Naive thymus-derived CD4-positive, alpha-beta T cell (primary cell): ENCODE measurements at regions not wholly inside any gene's neighbourhood (a gene's known extent, or its start where the extent isn't known, plus 50 kb on each side); places are given as distances from the start of the nearest gene placed in this dataset.

Experiments
- ATAC-seq: fragments of 150-1000 bp; cut with Tn5 transposase; 2 replicates; pipeline ENCODE4 v1.10.0; 2021; ENCODE audit warnings: mild to moderate bottlenecking, moderate library complexity
- CTCF ChIA-PET: fragments of 350-600 bp; sonication (Branson Sonifier 250); formaldehyde crosslinking; loops from one replicate; lab custom pipeline; 2021; ENCODE audit warnings: antibody characterized with exemption; lab: Charles Lee
- POLR2A ChIA-PET: fragments of 350-600 bp; sonication (Branson Sonifier 250); formaldehyde crosslinking; loops from one replicate; lab custom pipeline; 2021; ENCODE audit warnings: antibody characterized with exemption, inconsistent platforms; lab: Charles Lee
- DNase-seq, 9 donors: peaks; one replicate each; pipeline versions ENCODE4 v3.0.0 to v3.0.0-alpha.2; 2020 to 2022; ENCODE audit warnings: mixed read lengths in 1 of 9
- H3K27ac ChIP-seq: one replicate; pipeline ENCODE4 v1.7.0; 2013; ENCODE audit warnings: mild to moderate bottlenecking, low read depth, low read length, moderate library complexity
- H3K27me3 ChIP-seq, 2 donors: one replicate each; pipeline ENCODE4 v1.7.0; 2013; ENCODE audit warnings: low read length in 2 of 2, mild to moderate bottlenecking in 2 of 2, moderate library complexity in 2 of 2; ENCODE audit not compliant: control insufficient read depth in 2 of 2, insufficient read depth in 2 of 2
- H3K36me3 ChIP-seq, 3 experiments: 1 replicate in 2 of 3; 2 replicates in 1 of 3; pipeline ENCODE4 v1.7.0; 2013; ENCODE audit warnings: low read length in 3 of 3, mild to moderate bottlenecking in 3 of 3, moderate library complexity in 1 of 3; ENCODE audit not compliant: insufficient read depth in 3 of 3, control insufficient read depth in 2 of 3
- H3K4me1 ChIP-seq, 2 donors: one replicate each; pipeline ENCODE4 v1.7.0; 2013; ENCODE audit warnings: low read length in 2 of 2, mild to moderate bottlenecking in 2 of 2, moderate library complexity in 1 of 2; ENCODE audit not compliant: control insufficient read depth in 2 of 2, insufficient read depth in 2 of 2
- H3K4me3 ChIP-seq: 2 replicates; pipeline ENCODE4 v1.7.0; 2013; ENCODE audit warnings: mild to moderate bottlenecking, low read length
- H3K9me3 ChIP-seq, 3 experiments: 1 replicate in 2 of 3; 2 replicates in 1 of 3; pipeline ENCODE4 v1.7.0; 2013; ENCODE audit warnings: low read length in 3 of 3; ENCODE audit not compliant: control insufficient read depth in 2 of 3
- H3K27ac Mint-ChIP-seq, 9 donors: one replicate each; pipeline ENCODE4 v1.8.0; 2020 to 2022; ENCODE audit warnings: mixed read lengths in 9 of 9, mild to moderate bottlenecking in 8 of 9, moderate library complexity in 5 of 9, inconsistent platforms in 2 of 9
- H3K27me3 Mint-ChIP-seq, 5 donors: one replicate each; pipeline ENCODE4 v1.8.0; 2021 to 2022; ENCODE audit warnings: mixed read lengths in 5 of 5, mild to moderate bottlenecking in 1 of 5
- H3K36me3 Mint-ChIP-seq, 5 donors: one replicate each; pipeline ENCODE4 v1.8.0; 2020 to 2022; ENCODE audit warnings: mixed read lengths in 5 of 5, mild to moderate bottlenecking in 3 of 5, inconsistent platforms in 1 of 5
- H3K4me1 Mint-ChIP-seq, 7 donors: one replicate each; pipeline ENCODE4 v1.8.0; 2020 to 2022; ENCODE audit warnings: mixed read lengths in 7 of 7, mild to moderate bottlenecking in 3 of 7, inconsistent platforms in 1 of 7
- H3K4me3 Mint-ChIP-seq, 10 donors: one replicate each; pipeline ENCODE4 v1.8.0; 2020 to 2022; ENCODE audit warnings: mild to moderate bottlenecking in 10 of 10, mixed read lengths in 10 of 10, moderate library complexity in 6 of 10, inconsistent platforms in 2 of 10
- H3K9me3 Mint-ChIP-seq, 11 donors: one replicate each; pipeline ENCODE4 v1.8.0; 2020 to 2022; ENCODE audit warnings: mixed read lengths in 11 of 11, mild to moderate bottlenecking in 4 of 11, inconsistent platforms in 1 of 11, moderate library complexity in 1 of 11
- intact Hi-C, 2 donors: fragments of 100-400 bp; cut with micrococcal nuclease; formaldehyde crosslinking; loops; one replicate each; pipeline ENCODE4 v1.15.1; 2023

DNA sequence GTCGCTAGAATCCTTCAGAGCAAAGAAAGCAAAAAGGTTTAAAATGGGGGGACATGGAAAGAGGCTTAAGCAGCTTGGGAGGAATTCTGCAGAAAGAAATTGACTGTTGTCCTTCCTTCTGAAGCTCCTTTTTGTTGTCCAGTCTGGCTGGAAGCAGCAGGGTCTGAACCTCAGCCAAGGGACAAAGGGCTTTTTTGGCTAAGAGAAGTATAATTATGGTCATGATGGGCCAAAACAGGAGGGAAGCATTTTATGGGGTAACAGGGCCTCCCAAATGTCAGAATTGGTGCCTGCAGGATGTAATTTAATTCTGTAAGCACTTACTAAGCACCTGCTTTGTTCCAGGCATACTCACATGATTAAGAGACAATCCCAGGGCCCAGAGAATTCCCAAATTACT is 74.2 kb upstream of the CPEB2 start:
- Histone ChIP-seq H3K9me3 (no peaks in the 10 kb centered on the region), H3K4me3 (no peak overlapping the region), H3K27me3 (no peaks in the 10 kb centered on the region), H3K4me1 (no peaks in the 10 kb centered on the region), H3K27ac (no peak overlapping the region), H3K36me3 (no peaks in the 10 kb centered on the region)
- no peaks in the 10 kb centered on the region for H3K9me3 Mint-ChIP-seq
- no peak for DNase-seq
- intact Hi-C loops: loop anchor here (10.0 kb wide), 3 partner anchors 727 to 1303 kb away; partner anchors contain the start of genes BOD1L1 (in 1 of the 2) and FBXL5 (in 1 of the 2)
- CTCF ChIA-PET: no interaction called here
- POLR2A ChIA-PET: no interaction called here
- no peaks in the 10 kb centered on the region for H3K36me3 Mint-ChIP-seq
- H3K4me1 Mint-ChIP-seq: peaks cover 0 to 3% (median 0%) of the 10 kb centered on the region in 7 donors
- ATAC-seq: no peak
- no peak overlapping the region for H3K4me3 Mint-ChIP-seq
- peaks cover 0 to 13% (median 8%) of the 10 kb centered on the region in 5 donors for H3K27me3 Mint-ChIP-seq
- H3K27ac Mint-ChIP-seq: no peak overlapping the region

DNA sequence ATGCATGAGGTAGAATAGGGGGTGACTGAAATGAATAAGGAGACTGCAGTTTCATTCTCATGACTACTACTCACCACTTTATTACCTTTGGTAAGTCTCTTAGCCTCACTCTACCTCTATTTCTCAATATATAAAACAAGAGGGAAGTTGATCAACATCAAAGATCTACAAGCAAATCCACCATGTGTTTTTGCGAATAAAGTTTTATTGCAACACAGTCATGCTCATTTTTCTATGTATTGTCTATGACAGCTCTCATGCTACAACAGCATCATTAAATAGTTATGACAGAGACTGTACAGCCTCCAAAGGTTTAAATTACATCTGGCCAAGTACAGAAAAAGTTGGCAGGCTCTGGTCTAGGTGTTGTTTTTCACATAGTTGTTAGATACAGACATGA is 72.6 kb upstream of the CPEB2 start:
- H3K4me1 ChIP-seq: no peaks in the 10 kb centered on the region
- Mint-ChIP-seq H3K4me3 (no peak overlapping the region), H3K27me3 (peaks cover 0 to 15% (median 9%) of the 10 kb centered on the region in 5 donors), H3K4me1 (peaks cover 0 to 3% (median 0%) of the 10 kb centered on the region in 7 donors), H3K9me3 (no peaks in the 10 kb centered on the region), H3K36me3 (no peaks in the 10 kb centered on the region), H3K27ac (no peak overlapping the region)
- peaks cover 0 to 2% of the 10 kb centered on the region in 2 donors for H3K27me3 ChIP-seq
- CTCF ChIA-PET: no interaction called here
- no peaks in the 10 kb centered on the region for H3K36me3 ChIP-seq
- intact Hi-C loops: loop anchor here (10.0 kb wide), 3 partner anchors 725 to 1305 kb away; partner anchors contain the start of genes BOD1L1 (in 1 of the 2) and FBXL5 (in 1 of the 2)
- H3K4me3 ChIP-seq: no peak overlapping the region
- DNase-seq: no peak
- no peak overlapping the region for H3K27ac ChIP-seq
- ATAC-seq: no peak
- POLR2A ChIA-PET: no interaction called here
- H3K9me3 ChIP-seq: no peaks in the 10 kb centered on the region

DNA sequence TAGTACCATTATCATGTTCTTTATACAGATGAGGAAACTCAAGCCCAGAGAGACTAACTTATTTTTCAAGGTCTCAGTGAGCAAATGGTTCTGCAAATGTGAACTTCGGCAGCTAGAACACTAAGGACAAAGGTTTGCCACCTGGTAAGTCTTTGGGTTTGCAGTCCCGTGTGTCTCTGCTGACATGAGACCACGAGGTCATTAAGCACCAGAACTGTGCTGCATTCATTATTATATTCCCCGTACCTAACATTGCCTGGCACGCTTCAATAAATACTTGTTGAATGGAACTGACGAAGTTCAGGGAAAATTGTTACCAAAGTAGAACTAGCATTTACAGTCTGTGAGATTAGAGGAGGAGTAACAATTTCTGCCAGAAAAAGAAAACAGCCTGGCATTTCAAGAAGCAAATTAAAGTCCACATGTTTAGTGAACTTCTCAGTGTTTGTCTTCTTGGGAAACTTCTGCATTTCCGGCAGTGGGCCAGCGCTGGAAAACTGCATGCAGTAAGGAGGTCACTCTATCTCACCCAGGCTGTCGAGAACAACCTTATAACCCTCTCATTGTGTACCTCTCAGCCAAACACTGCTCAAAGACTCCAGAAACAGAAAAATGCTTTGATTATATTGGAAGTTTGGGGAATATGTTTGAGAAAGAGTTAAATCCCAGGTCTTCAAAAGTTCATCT is 67.4 kb upstream of the CPEB2 start:
- peaks cover 8 to 48% (median 26%) of the 10 kb centered on the region in 5 donors for H3K27me3 Mint-ChIP-seq
- no peak overlapping the region for H3K27ac ChIP-seq
- no peak overlapping the region for H3K4me3 Mint-ChIP-seq
- peaks cover 0 to 2% of the 10 kb centered on the region in 2 donors for H3K27me3 ChIP-seq
- no peaks in the 10 kb centered on the region for H3K9me3 ChIP-seq
- ChIA-PET CTCF (no interaction called here), POLR2A (no interaction called here)
- no peak overlapping the region for H3K27ac Mint-ChIP-seq
- H3K9me3 Mint-ChIP-seq: peaks cover 0 to 6% (median 0%) of the 10 kb centered on the region in 11 donors
- no peaks in the 10 kb centered on the region for H3K4me1 ChIP-seq
- intact Hi-C loops: no loop called here
- DNase-seq (no peak), ATAC-seq (no peak)
- no peaks in the 10 kb centered on the region for H3K36me3 ChIP-seq
- no peak overlapping the region for H3K4me3 ChIP-seq
- H3K4me1 Mint-ChIP-seq: no peaks in the 10 kb centered on the region
- peaks cover 0 to 4% (median 0%) of the 10 kb centered on the region in 5 donors for H3K36me3 Mint-ChIP-seq

DNA sequence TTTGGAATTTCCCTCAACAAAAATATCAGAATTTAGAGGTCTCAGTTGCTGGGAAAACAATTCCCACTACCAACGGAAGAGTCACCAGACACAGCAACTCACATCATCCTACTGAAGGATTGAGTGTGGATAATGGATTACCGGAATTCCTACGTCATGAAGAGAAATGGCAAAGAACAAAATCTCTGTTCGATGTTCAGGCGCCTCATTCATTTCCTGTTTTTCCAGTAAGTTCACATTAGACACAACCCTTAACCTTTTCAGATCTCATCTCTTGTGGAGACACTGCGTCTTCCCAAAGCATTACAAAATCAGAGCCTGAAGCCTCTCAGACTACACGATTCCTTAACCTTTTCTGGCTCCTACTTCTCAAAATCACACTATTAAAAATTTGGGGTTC is 58.5 kb upstream of the CPEB2 start:
- H3K27me3 ChIP-seq: no peaks in the 10 kb centered on the region
- no peaks in the 10 kb centered on the region for H3K36me3 ChIP-seq
- Mint-ChIP-seq H3K27ac (no peak overlapping the region), H3K4me1 (no peaks in the 10 kb centered on the region), H3K4me3 (no peak overlapping the region), H3K36me3 (no peaks in the 10 kb centered on the region), H3K27me3 (peaks cover 9 to 32% (median 18%) of the 10 kb centered on the region in 5 donors), H3K9me3 (peaks cover 0 to 10% (median 0%) of the 10 kb centered on the region in 11 donors)
- CTCF ChIA-PET: no interaction called here
- ATAC-seq: no peak
- POLR2A ChIA-PET: no interaction called here
- no peak for DNase-seq
- intact Hi-C loops: no loop called here
- no peak overlapping the region for H3K4me3 ChIP-seq
- H3K9me3 ChIP-seq: no peaks in the 10 kb centered on the region
- no peaks in the 10 kb centered on the region for H3K4me1 ChIP-seq
- H3K27ac ChIP-seq: no peak overlapping the region

DNA sequence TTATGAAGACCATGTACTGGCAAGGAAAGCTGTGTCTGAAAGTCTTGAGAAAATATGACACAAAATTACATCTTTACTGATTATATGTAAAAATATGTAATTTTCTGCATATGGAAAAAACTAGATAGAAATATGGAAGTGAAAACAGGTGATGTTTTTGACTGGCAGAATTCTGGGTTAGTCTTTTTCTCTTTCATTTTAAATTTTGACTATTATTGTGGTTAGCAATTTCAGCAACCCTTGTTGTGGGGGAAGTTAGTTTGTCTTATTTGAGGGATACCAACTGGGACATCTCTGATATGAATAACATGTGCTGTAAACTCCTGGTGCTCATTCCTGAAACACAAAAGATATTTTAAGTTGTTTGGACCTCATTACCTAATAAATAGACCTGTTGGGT is 49.9 kb upstream of the CPEB2 start:
- H3K36me3 ChIP-seq: no peaks in the 10 kb centered on the region
- Mint-ChIP-seq H3K36me3 (no peaks in the 10 kb centered on the region), H3K27ac (no peak overlapping the region), H3K9me3 (no peaks in the 10 kb centered on the region), H3K4me1 (no peaks in the 10 kb centered on the region), H3K4me3 (no peak overlapping the region), H3K27me3 (peaks cover 0 to 24% (median 10%) of the 10 kb centered on the region in 5 donors)
- ATAC-seq (no peak), DNase-seq (no peak)
- no peaks in the 10 kb centered on the region for H3K4me1 ChIP-seq
- CTCF ChIA-PET: no interaction called here
- H3K4me3 ChIP-seq: no peak overlapping the region
- no peak overlapping the region for H3K27ac ChIP-seq
- no peaks in the 10 kb centered on the region for H3K9me3 ChIP-seq
- no peaks in the 10 kb centered on the region for H3K27me3 ChIP-seq
- POLR2A ChIA-PET: no interaction called here
- intact Hi-C loops: no loop called here
